HepG2 (cell line): ENCODE measurements at regions not wholly inside any gene's neighbourhood (a gene's known extent, or its start where the extent isn't known, plus 50 kb on each side); places are given as distances from the start of the nearest gene placed in this dataset.

ENCODE experiments used
- HNF4G ChIP-seq, 2 experiments: sonication (generic) in 1 of 2; formaldehyde crosslinking in 1 of 2; IDR thresholded peaks; 2 replicates each; pipeline versions ENCODE4 v1.4.0 to v1.6.1; 2011 to 2020; ENCODE audit warnings: borderline replicate concordance in 2 of 2, low read depth in 2 of 2, mild to moderate bottlenecking in 2 of 2, low read length in 1 of 2, missing genetic modification reagents in 1 of 2, moderate library complexity in 1 of 2
- IRF2 ChIP-seq: IDR thresholded peaks from 2 replicates; pipeline ENCODE4 v1.6.1; 2018; ENCODE audit warnings: missing genetic modification reagents, missing compliant biosample characterization
- MBD4 ChIP-seq: IDR thresholded peaks from 2 replicates; pipeline ENCODE4 v1.6.1; 2012; ENCODE audit warnings: low read length, inconsistent platforms, borderline replicate concordance
- MXD4 ChIP-seq: IDR thresholded peaks from 2 replicates; pipeline ENCODE4 v1.6.1; 2016; ENCODE audit warnings: mild to moderate bottlenecking, missing biosample characterization, missing genetic modification reagents
- PITX1 ChIP-seq: sonication (generic); formaldehyde crosslinking; IDR thresholded peaks from 2 replicates; pipeline ENCODE4 v1.5.1; 2020; ENCODE audit warnings: mild to moderate bottlenecking, missing genetic modification reagents
- PRDM10 ChIP-seq: sonication (generic); formaldehyde crosslinking; IDR thresholded peaks from 2 replicates; pipeline ENCODE4 v1.4.0; 2020; ENCODE audit warnings: low read depth, missing genetic modification reagents
- TIGD3 ChIP-seq: sonication (generic); formaldehyde crosslinking; IDR thresholded peaks from 2 replicates; pipeline ENCODE4 v1.5.1; 2020; ENCODE audit warnings: mild to moderate bottlenecking, missing genetic modification reagents, borderline replicate concordance
- ZNF407 ChIP-seq: sonication (generic); formaldehyde crosslinking; IDR thresholded peaks from one replicate; pipeline ENCODE4 v1.5.1; 2020; ENCODE audit warnings: mild to moderate bottlenecking, missing genetic modification reagents; ENCODE audit errors: not compliant biosample characterization
- ZNF44 ChIP-seq: sonication (generic); formaldehyde crosslinking; IDR thresholded peaks from 2 replicates; pipeline ENCODE4 v1.5.1; 2020; ENCODE audit warnings: mild to moderate bottlenecking, missing genetic modification reagents
- ZNF770 ChIP-seq: sonication (generic); formaldehyde crosslinking; IDR thresholded peaks from 2 replicates; pipeline ENCODE4 v1.5.0; 2020; ENCODE audit warnings: mild to moderate bottlenecking, missing genetic modification reagents
- ZZZ3 ChIP-seq: sonication (generic); formaldehyde crosslinking; IDR thresholded peaks from 2 replicates; pipeline ENCODE4 v1.4.0; 2020; ENCODE audit warnings: missing genetic modification reagents, mild to moderate bottlenecking, borderline replicate concordance

GRCh38 chr10:30527623-30528428 lies 93.8 kb downstream of the MAP3K8 start (continued):
- TF ChIP-seq ZZZ3 (no peak), ZNF407 (CRISPR knock-in tag) (no peak), ZNF44 (no peak), ZNF770 (CRISPR knock-in tag) (peak; percentile 40; the same call in 1 of the 2 replicates), PRDM10 (CRISPR knock-in tag) (no peak), MBD4 (no peak), IRF2 (CRISPR knock-in tag) (peak; percentile 21; the same call in 1 of the 2 replicates), TIGD3 (CRISPR knock-in tag) (no peak), HNF4G (IDR thresholded peaks at IDR 0.05; ENCODE audit: borderline replicate concordance, low read depth, low read length) (no peak; the same call in 1 of the 2 replicates), HNF4G (CRISPR knock-in tag; IDR thresholded peaks at IDR 0.05; ENCODE audit: borderline replicate concordance, low read depth) (peak; percentile 32; the same call in 1 of the 2 replicates), PITX1 (CRISPR knock-in tag) (peak; percentile 91), MXD4 (CRISPR knock-in tag) (no peak)
